ENCODE measurements at regions not wholly inside any gene's neighbourhood (a gene's known extent, or its start where the extent isn't known, plus 50 kb on each side); places are given as distances from the start of the nearest gene placed in this dataset.

- Histone ChIP-seq H3K27ac (ENCODE audit: low read length) (no peak overlapping the region), H3K36me3 (ENCODE audit: control insufficient read depth in 2 of 2, insufficient read depth in 2 of 2, low read length in 2 of 2) (no peaks in the 10 kb centered on the region), H3K9ac (ENCODE audit: low read length in 2 of 2) (no peak overlapping the region), H3K4me3 (ENCODE audit: low read length in 2 of 2) (no peak overlapping the region), H3K9me3 (ENCODE audit: control insufficient read depth in 2 of 2, low read length in 2 of 2) (no peaks in the 10 kb centered on the region), H3K27me3 (ENCODE audit: control insufficient read depth in 1 of 2, insufficient read depth in 2 of 2, low read length in 2 of 2) (no peaks in the 10 kb centered on the region), H3K4me1 (ENCODE audit: control insufficient read depth, insufficient read depth, low read length) (no peaks in the 10 kb centered on the region)
Measured at GRCh38 chr2:12594590-12594989, 122.1 kb upstream of the TRIB2 start.

- no peak overlapping the region for H3K4me3 ChIP-seq (ENCODE audit: low read length in 2 of 2)
- no peaks in the 10 kb centered on the region for H3K4me1 ChIP-seq (ENCODE audit: control insufficient read depth, insufficient read depth, low read length)
- H3K27ac ChIP-seq (ENCODE audit: low read length), result no peak overlapping the region
- no peaks in the 10 kb centered on the region for H3K36me3 ChIP-seq (ENCODE audit: control insufficient read depth in 2 of 2, insufficient read depth in 2 of 2, low read length in 2 of 2)
- H3K9me3 ChIP-seq (ENCODE audit: control insufficient read depth in 2 of 2, low read length in 2 of 2), result no peaks in the 10 kb centered on the region
- H3K27me3 ChIP-seq (ENCODE audit: control insufficient read depth in 1 of 2, insufficient read depth in 2 of 2, low read length in 2 of 2), result no peaks in the 10 kb centered on the region
- H3K9ac ChIP-seq (ENCODE audit: low read length in 2 of 2), result no peak overlapping the region
Measured at GRCh38 chr2:12596771-12597170, 120.0 kb upstream of the TRIB2 start.

DNA sequence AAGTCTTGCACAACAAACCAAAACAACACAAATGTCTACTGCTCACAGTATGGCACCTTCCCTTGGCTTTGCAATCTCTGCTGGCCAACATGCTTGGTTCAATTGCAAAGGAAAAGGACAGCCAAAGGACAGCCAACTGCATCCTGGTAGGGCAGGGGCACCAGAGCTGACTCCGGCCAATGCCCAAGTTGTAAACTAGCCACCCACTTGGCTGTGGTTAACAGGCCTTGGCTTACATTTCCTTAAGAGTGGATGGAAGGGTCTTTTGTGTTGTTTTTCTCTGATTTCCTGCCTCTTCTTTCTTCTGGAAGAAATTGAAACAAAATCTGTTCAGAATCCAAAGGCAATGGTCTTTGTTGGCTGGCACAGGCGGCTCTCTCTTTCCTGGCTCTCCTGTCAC, 119.1 kb upstream of the TRIB2 start:
- H3K4me3 ChIP-seq (ENCODE audit: low read length in 2 of 2), result no peak overlapping the region
- H3K9ac ChIP-seq (ENCODE audit: low read length in 2 of 2), result no peak overlapping the region
- H3K36me3 ChIP-seq (ENCODE audit: control insufficient read depth in 2 of 2, insufficient read depth in 2 of 2, low read length in 2 of 2), result no peaks in the 10 kb centered on the region
- H3K27ac ChIP-seq (ENCODE audit: low read length), result no peak overlapping the region
- H3K9me3 ChIP-seq (ENCODE audit: control insufficient read depth in 2 of 2, low read length in 2 of 2), result no peaks in the 10 kb centered on the region
- H3K27me3 ChIP-seq (ENCODE audit: control insufficient read depth in 1 of 2, insufficient read depth in 2 of 2, low read length in 2 of 2), result no peaks in the 10 kb centered on the region
- no peaks in the 10 kb centered on the region for H3K4me1 ChIP-seq (ENCODE audit: control insufficient read depth, insufficient read depth, low read length)

GRCh38 chr2:12602661-12603060, 114.1 kb upstream of the TRIB2 start:
- Histone ChIP-seq H3K27me3 (ENCODE audit: control insufficient read depth in 1 of 2, insufficient read depth in 2 of 2, low read length in 2 of 2) (no peaks in the 10 kb centered on the region), H3K9ac (ENCODE audit: low read length in 2 of 2) (no peak overlapping the region), H3K4me3 (ENCODE audit: low read length in 2 of 2) (no peak overlapping the region), H3K9me3 (ENCODE audit: control insufficient read depth in 2 of 2, low read length in 2 of 2) (no peaks in the 10 kb centered on the region), H3K36me3 (ENCODE audit: control insufficient read depth in 2 of 2, insufficient read depth in 2 of 2, low read length in 2 of 2) (no peaks in the 10 kb centered on the region), H3K27ac (ENCODE audit: low read length) (no peak overlapping the region), H3K4me1 (ENCODE audit: control insufficient read depth, insufficient read depth, low read length) (peaks cover 4% of the 10 kb centered on the region)

GRCh38 chr2:12603781-12604295, 112.9 kb upstream of the TRIB2 start:
- H3K27me3 ChIP-seq (ENCODE audit: control insufficient read depth in 1 of 2, insufficient read depth in 2 of 2, low read length in 2 of 2), result no peaks in the 10 kb centered on the region
- H3K4me3 ChIP-seq (ENCODE audit: low read length in 2 of 2), result no peak overlapping the region
- H3K27ac ChIP-seq (ENCODE audit: low read length), result no peak overlapping the region
- H3K4me1 ChIP-seq (ENCODE audit: control insufficient read depth, insufficient read depth, low read length), result peaks cover 4% of the 10 kb centered on the region
- no peak overlapping the region for H3K9ac ChIP-seq (ENCODE audit: low read length in 2 of 2)
- no peaks in the 10 kb centered on the region for H3K36me3 ChIP-seq (ENCODE audit: control insufficient read depth in 2 of 2, insufficient read depth in 2 of 2, low read length in 2 of 2)
- H3K9me3 ChIP-seq (ENCODE audit: control insufficient read depth in 2 of 2, low read length in 2 of 2), result no peaks in the 10 kb centered on the region

- Histone ChIP-seq H3K4me3 (ENCODE audit: low read length in 2 of 2) (no peak overlapping the region), H3K9ac (ENCODE audit: low read length in 2 of 2) (no peak overlapping the region), H3K27me3 (ENCODE audit: control insufficient read depth in 1 of 2, insufficient read depth in 2 of 2, low read length in 2 of 2) (no peaks in the 10 kb centered on the region), H3K27ac (ENCODE audit: low read length) (no peak overlapping the region), H3K4me1 (ENCODE audit: control insufficient read depth, insufficient read depth, low read length) (peaks cover 4% of the 10 kb centered on the region), H3K9me3 (ENCODE audit: control insufficient read depth in 2 of 2, low read length in 2 of 2) (no peaks in the 10 kb centered on the region), H3K36me3 (ENCODE audit: control insufficient read depth in 2 of 2, insufficient read depth in 2 of 2, low read length in 2 of 2) (no peaks in the 10 kb centered on the region)
Measured at GRCh38 chr2:12604341-12604740, 112.4 kb upstream of the TRIB2 start.

DNA sequence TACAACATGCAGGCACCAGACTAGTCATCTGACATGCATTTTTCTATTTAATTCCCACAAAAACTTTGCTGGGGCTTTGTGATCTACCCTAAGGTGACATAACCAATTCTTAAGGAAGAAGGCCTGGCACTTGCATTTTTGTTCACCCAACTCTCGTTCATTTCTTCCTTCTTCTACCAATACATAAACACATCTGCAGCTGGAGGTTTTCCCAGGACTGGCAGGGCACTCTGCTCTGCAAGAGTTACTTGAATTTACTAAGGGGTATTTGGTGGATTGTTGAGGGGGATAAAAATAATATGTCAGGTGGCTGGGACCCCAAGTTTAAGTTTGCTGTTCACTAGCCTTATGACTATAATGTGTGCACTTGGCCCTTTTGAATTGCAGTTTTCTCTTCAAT, 111.4 kb upstream of the TRIB2 start:
- Histone ChIP-seq H3K27me3 (ENCODE audit: control insufficient read depth in 1 of 2, insufficient read depth in 2 of 2, low read length in 2 of 2) (no peaks in the 10 kb centered on the region), H3K36me3 (ENCODE audit: control insufficient read depth in 2 of 2, insufficient read depth in 2 of 2, low read length in 2 of 2) (no peaks in the 10 kb centered on the region), H3K9ac (ENCODE audit: low read length in 2 of 2) (no peak overlapping the region), H3K4me3 (ENCODE audit: low read length in 2 of 2) (no peak overlapping the region), H3K27ac (ENCODE audit: low read length) (no peak overlapping the region), H3K4me1 (ENCODE audit: control insufficient read depth, insufficient read depth, low read length) (peaks cover 4% of the 10 kb centered on the region), H3K9me3 (ENCODE audit: control insufficient read depth in 2 of 2, low read length in 2 of 2) (no peaks in the 10 kb centered on the region)

- Histone ChIP-seq H3K9me3 (ENCODE audit: control insufficient read depth in 2 of 2, low read length in 2 of 2) (no peaks in the 10 kb centered on the region), H3K9ac (ENCODE audit: low read length in 2 of 2) (no peak overlapping the region), H3K4me1 (ENCODE audit: control insufficient read depth, insufficient read depth, low read length) (peaks cover 4% of the 10 kb centered on the region), H3K36me3 (ENCODE audit: control insufficient read depth in 2 of 2, insufficient read depth in 2 of 2, low read length in 2 of 2) (no peaks in the 10 kb centered on the region), H3K27ac (ENCODE audit: low read length) (no peak overlapping the region), H3K4me3 (ENCODE audit: low read length in 2 of 2) (no peak overlapping the region), H3K27me3 (ENCODE audit: control insufficient read depth in 1 of 2, insufficient read depth in 2 of 2, low read length in 2 of 2) (no peaks in the 10 kb centered on the region)
Measured at GRCh38 chr2:12605936-12606335, 110.8 kb upstream of the TRIB2 start.

GRCh38 chr2:12606472-12607000, 110.2 kb upstream of the TRIB2 start:
- Histone ChIP-seq H3K9ac (ENCODE audit: low read length in 2 of 2) (no peak overlapping the region), H3K4me1 (ENCODE audit: control insufficient read depth, insufficient read depth, low read length) (peaks cover 4% of the 10 kb centered on the region), H3K9me3 (ENCODE audit: control insufficient read depth in 2 of 2, low read length in 2 of 2) (no peaks in the 10 kb centered on the region), H3K27ac (ENCODE audit: low read length) (no peak overlapping the region), H3K27me3 (ENCODE audit: control insufficient read depth in 1 of 2, insufficient read depth in 2 of 2, low read length in 2 of 2) (no peaks in the 10 kb centered on the region), H3K4me3 (ENCODE audit: low read length in 2 of 2) (no peak overlapping the region), H3K36me3 (ENCODE audit: control insufficient read depth in 2 of 2, insufficient read depth in 2 of 2, low read length in 2 of 2) (no peaks in the 10 kb centered on the region)

GRCh38 chr2:12607971-12608370, 108.8 kb upstream of the TRIB2 start:
- Histone ChIP-seq H3K27ac (ENCODE audit: low read length) (no peak overlapping the region), H3K9me3 (ENCODE audit: control insufficient read depth in 2 of 2, low read length in 2 of 2) (no peaks in the 10 kb centered on the region), H3K4me3 (ENCODE audit: low read length in 2 of 2) (no peak overlapping the region), H3K4me1 (ENCODE audit: control insufficient read depth, insufficient read depth, low read length) (peaks cover 4% of the 10 kb centered on the region), H3K27me3 (ENCODE audit: control insufficient read depth in 1 of 2, insufficient read depth in 2 of 2, low read length in 2 of 2) (no peaks in the 10 kb centered on the region), H3K36me3 (ENCODE audit: control insufficient read depth in 2 of 2, insufficient read depth in 2 of 2, low read length in 2 of 2) (no peaks in the 10 kb centered on the region), H3K9ac (ENCODE audit: low read length in 2 of 2) (no peak overlapping the region)

GRCh38 chr2:12610314-12610713, 106.4 kb upstream of the TRIB2 start:
- Histone ChIP-seq H3K36me3 (ENCODE audit: control insufficient read depth in 2 of 2, insufficient read depth in 2 of 2, low read length in 2 of 2) (no peaks in the 10 kb centered on the region), H3K4me1 (ENCODE audit: control insufficient read depth, insufficient read depth, low read length) (peaks cover 4% of the 10 kb centered on the region), H3K9ac (ENCODE audit: low read length in 2 of 2) (no peak overlapping the region), H3K27me3 (ENCODE audit: control insufficient read depth in 1 of 2, insufficient read depth in 2 of 2, low read length in 2 of 2) (no peaks in the 10 kb centered on the region), H3K9me3 (ENCODE audit: control insufficient read depth in 2 of 2, low read length in 2 of 2) (no peaks in the 10 kb centered on the region), H3K27ac (ENCODE audit: low read length) (no peak overlapping the region), H3K4me3 (ENCODE audit: low read length in 2 of 2) (no peak overlapping the region)

All from stomach smooth muscle (tissue), 2 donors.